Gastroesophageal sphincter (tissue), 4 donors: ENCODE measurements at regions not wholly inside any gene's neighbourhood (a gene's known extent, or its start where the extent isn't known, plus 50 kb on each side); places are given as distances from the start of the nearest gene placed in this dataset.
A peak's percentile ranks its signal among the peaks of the same experiment; 100 is the strongest.
"Not testable (repeated sequence)": the region's sequence is repeated elsewhere in the genome, so short reads cannot be mapped to it uniquely, and the experiment has no call there.

Experiments used
- ATAC-seq: fragments of 150-250 bp; one replicate; pipeline ENCODE4 v1.9.1; 2016; ENCODE audit warnings: mild to moderate bottlenecking, moderate library complexity
- H3K27ac ChIP-seq, 4 donors: fragments of 200-600 bp; sonication (generic) in 3 of 4; 1 replicate in 3 of 4; 2 replicates in 1 of 4; pipeline ENCODE4 v1.5.1; 2016 to 2019
- H3K27me3 ChIP-seq: fragments of 200-600 bp; sonication (generic); one replicate; pipeline ENCODE4 v1.5.1; 2019
- H3K36me3 ChIP-seq, 2 donors: fragments of 200-600 bp; sonication (generic); one replicate each; pipeline ENCODE4 v1.5.1; 2019; ENCODE audit warnings: control low read depth in 1 of 2
- H3K4me1 ChIP-seq, 3 donors: fragments of 200-600 bp; sonication (generic); 1 replicate in 2 of 3; 2 replicates in 1 of 3; pipeline ENCODE4 v1.5.1; 2016 to 2019; ENCODE audit warnings: control low read depth in 2 of 3
- H3K4me3 ChIP-seq, 2 donors: fragments of 200-600 bp; sonication (generic); one replicate each; pipeline ENCODE4 v1.5.1; 2019; ENCODE audit warnings: mild to moderate bottlenecking in 1 of 2, moderate library complexity in 1 of 2
- H3K9me3 ChIP-seq, 3 donors: fragments of 200-600 bp; sonication (generic); one replicate each; pipeline ENCODE4 v1.5.1; 2017 to 2019; ENCODE audit warnings: control low read depth in 2 of 3
- EP300 ChIP-seq: sonication (generic); formaldehyde crosslinking; IDR thresholded peaks from one replicate; pipeline ENCODE4 v1.6.1; 2017; ENCODE audit warnings: antibody characterized with exemption, mild to moderate bottlenecking
- POLR2A ChIP-seq, 2 donors: fragments of 450-650 bp; IDR thresholded peaks; one replicate each; pipeline ENCODE4 v1.6.1; 2017; ENCODE audit warnings: antibody characterized with exemption in 2 of 2, mild to moderate bottlenecking in 2 of 2, moderate library complexity in 1 of 2
- POLR2AphosphoS5 ChIP-seq: sonication (generic); formaldehyde crosslinking; IDR thresholded peaks from one replicate; pipeline ENCODE4 v1.6.1; 2017; ENCODE audit warnings: antibody characterized with exemption
- WGBS, 2 donors: methylation state at CpG; one replicate each; pipeline ENCODE4 v1.1.5; 2018; ENCODE audit warnings: low coverage in 1 of 2; 5-methylcytosine and 5-hydroxymethylcytosine counted together
- TF ChIP-seq, protein P1 (sequence below), 4 experiments: fragments of 200-600 bp in 2 of 4; fragments of 450-650 bp in 2 of 4; sonication (generic) in 1 of 4; IDR thresholded peaks; one replicate each; pipeline ENCODE4 v1.5.1; 2017 to 2019; ENCODE audit warnings: antibody characterized with exemption in 4 of 4, mild to moderate bottlenecking in 2 of 4, moderate library complexity in 2 of 4

DNA sequence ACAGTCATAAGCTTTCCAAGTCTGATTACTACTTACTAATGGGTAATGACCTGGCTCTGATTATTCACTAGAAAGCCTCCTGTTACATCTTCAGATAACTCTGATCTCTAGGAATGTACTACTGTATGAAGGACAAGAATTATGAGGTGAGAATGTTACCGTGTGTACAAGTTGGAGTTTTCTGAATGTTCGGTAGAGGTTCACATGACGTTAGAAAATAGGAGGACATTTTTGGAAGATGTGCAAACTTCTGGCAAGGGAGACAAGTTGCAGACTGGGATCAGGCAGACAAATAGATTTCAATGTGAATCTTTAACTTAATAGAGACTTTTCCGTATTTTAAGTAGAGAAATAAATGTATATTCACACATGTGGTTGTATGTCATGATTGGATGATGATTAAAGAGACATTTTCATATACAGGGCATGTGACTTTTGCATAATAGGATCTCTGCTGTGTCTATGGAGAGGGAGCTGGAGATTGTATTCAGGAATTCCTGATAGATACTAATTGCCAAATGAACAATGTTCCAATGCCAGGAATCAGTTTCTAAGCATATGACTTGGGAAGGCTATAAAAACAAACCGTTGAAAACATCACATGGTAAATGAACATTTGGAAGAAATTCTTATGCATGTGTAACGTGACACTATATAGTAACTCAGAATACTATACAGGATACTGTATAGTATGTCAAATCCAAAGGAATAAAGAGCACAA, 1695.8 kb upstream of the PIK3C3 start:
- Histone ChIP-seq H3K4me1 (peaks cover 0 to 13% (median 0%) of the 10 kb centered on the region in 3 donors), H3K9me3 (no peaks in the 10 kb centered on the region), H3K4me3 (no peak overlapping the region), H3K27me3 (no peaks in the 10 kb centered on the region), H3K36me3 (no peaks in the 10 kb centered on the region), H3K27ac (no peak overlapping the region)
- TF ChIP-seq POLR2A (IDR thresholded peaks at IDR 0.05) = no peak
- TF ChIP-seq, protein P1, sequence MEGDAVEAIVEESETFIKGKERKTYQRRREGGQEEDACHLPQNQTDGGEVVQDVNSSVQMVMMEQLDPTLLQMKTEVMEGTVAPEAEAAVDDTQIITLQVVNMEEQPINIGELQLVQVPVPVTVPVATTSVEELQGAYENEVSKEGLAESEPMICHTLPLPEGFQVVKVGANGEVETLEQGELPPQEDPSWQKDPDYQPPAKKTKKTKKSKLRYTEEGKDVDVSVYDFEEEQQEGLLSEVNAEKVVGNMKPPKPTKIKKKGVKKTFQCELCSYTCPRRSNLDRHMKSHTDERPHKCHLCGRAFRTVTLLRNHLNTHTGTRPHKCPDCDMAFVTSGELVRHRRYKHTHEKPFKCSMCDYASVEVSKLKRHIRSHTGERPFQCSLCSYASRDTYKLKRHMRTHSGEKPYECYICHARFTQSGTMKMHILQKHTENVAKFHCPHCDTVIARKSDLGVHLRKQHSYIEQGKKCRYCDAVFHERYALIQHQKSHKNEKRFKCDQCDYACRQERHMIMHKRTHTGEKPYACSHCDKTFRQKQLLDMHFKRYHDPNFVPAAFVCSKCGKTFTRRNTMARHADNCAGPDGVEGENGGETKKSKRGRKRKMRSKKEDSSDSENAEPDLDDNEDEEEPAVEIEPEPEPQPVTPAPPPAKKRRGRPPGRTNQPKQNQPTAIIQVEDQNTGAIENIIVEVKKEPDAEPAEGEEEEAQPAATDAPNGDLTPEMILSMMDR (IDR thresholded peaks at IDR 0.05) = no peak
- no peak for TF ChIP-seq EP300
- no peak for TF ChIP-seq POLR2AphosphoS5
- ATAC-seq = no peak
- 15 to 39% methylated on average over 6 of the region's 6 CpGs for WGBS, 2 donors

- Histone ChIP-seq H3K27me3 (no peaks in the 10 kb centered on the region), H3K9me3 (no peaks in the 10 kb centered on the region), H3K4me3 (no peak overlapping the region), H3K27ac (peak overlapping the region in 1 of 4 donors; percentile 9), H3K4me1 (peaks cover 0 to 13% (median 0%) of the 10 kb centered on the region in 3 donors), H3K36me3 (no peaks in the 10 kb centered on the region)
- no peak for ATAC-seq
- TF ChIP-seq POLR2A (IDR thresholded peaks at IDR 0.05) (no peak), EP300 (no peak), POLR2AphosphoS5 (no peak)
- TF ChIP-seq, protein P1 (IDR thresholded peaks at IDR 0.05) = no peak
- WGBS, 2 donors = 14 to 22% methylated on average over 2 of the region's 2 CpGs
Measured at GRCh38 chr18:40258311-40258710, 1696.7 kb upstream of the PIK3C3 start.

DNA sequence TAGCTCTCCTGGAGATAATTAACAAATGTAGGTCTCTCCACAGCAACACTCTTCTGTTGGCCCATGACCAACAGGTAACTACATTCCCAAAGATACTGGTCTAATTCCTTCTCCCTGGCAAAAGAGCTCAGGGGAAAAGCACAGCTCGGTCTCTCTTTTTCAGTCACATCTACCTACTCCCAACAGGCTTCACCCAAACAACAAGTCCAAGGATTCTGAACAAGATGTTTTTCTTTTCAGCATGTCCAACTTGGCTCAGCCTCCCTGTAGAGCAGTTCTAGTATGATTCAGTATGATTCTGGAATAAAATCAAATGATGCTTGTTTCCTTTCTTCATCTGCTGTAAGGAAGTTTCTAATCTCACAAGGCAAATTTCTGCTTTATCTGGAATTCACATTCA, 1704.8 kb upstream of the PIK3C3 start:
- Histone ChIP-seq H3K4me1 (no peaks in the 10 kb centered on the region), H3K27ac (no peak overlapping the region), H3K36me3 (no peaks in the 10 kb centered on the region), H3K27me3 (no peaks in the 10 kb centered on the region), H3K4me3 (no peak overlapping the region), H3K9me3 (no peaks in the 10 kb centered on the region)
- 50 to 67% methylated on average over 1 of the region's 1 CpG for WGBS, 2 donors
- ATAC-seq = no peak
- no peak for TF ChIP-seq POLR2A (IDR thresholded peaks at IDR 0.05)
- TF ChIP-seq POLR2AphosphoS5 = no peak
- TF ChIP-seq, protein P1 (IDR thresholded peaks at IDR 0.05) = no peak
- TF ChIP-seq EP300 = no peak

DNA sequence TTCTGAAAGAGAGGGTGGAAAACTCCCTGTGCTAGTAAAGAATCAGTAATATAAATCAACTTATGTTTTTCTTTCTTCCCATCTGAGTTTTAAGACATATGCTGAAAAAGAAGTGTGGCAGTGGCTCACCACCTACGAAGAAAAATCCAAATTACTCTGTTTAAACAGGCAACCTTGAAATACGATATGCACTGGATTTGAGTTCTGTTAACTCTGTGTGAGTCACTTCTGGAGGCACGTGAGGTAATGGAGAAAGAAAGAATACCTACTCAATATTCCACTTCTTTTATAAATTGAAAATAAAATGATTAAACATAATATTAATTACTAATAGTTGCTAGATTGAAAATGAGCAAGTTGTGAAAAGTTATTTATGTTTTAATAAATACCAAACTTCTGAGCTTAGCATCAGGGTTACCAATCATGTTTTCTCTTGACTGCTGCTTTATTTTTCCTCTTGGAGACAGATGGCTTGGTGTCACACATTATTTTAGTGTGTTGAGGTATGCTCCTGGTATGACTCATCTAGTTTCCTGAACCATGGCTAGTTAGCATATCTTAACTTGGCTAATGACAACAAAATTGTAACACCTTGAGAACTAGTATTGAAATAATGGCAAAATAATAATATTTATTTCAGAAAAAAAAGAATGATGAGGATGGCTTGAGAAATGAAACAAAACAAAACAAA, 1705.5 kb upstream of the PIK3C3 start:
- no peak for ATAC-seq
- Histone ChIP-seq H3K36me3 (no peaks in the 10 kb centered on the region), H3K27ac (no peak overlapping the region), H3K27me3 (no peaks in the 10 kb centered on the region), H3K4me1 (no peaks in the 10 kb centered on the region), H3K4me3 (no peak overlapping the region), H3K9me3 (no peaks in the 10 kb centered on the region)
- 56 to 60% methylated on average over 3 of the region's 3 CpGs for WGBS, 2 donors
- TF ChIP-seq, protein P1 (IDR thresholded peaks at IDR 0.05) = no peak
- TF ChIP-seq POLR2AphosphoS5 (no peak), EP300 (no peak), POLR2A (IDR thresholded peaks at IDR 0.05) (no peak)

DNA sequence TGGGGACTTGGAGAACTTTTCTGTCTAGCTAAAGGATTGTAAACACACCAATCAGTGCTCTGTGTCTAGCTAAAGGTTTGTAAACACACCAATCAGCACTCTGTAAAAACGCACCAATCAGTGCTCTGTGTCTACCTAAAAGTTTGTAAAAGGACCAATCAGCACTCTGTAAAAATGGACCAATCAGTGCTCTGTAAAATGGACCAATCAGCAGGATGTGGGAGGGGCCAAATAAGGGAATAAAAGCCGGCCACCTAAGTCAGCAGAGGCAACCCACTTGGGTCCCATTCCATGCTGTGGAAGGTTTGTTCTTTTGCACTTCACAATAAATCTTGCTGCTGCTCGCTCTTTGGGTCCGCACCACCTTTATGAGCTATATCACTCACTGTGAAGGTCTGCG, 1709.4 kb upstream of the PIK3C3 start:
- H3K27ac ChIP-seq, H3K9me3 ChIP-seq, H3K36me3 ChIP-seq, H3K4me1 ChIP-seq, H3K4me3 ChIP-seq, ATAC-seq, H3K27me3 ChIP-seq: not testable (repeated sequence)
- 94 to 100% methylated on average over 1 to 5 of the region's 5 CpGs for WGBS, 2 donors
